Esophagus muscularis mucosa (tissue), 4 donors: ENCODE measurements at regions not wholly inside any gene's neighbourhood (a gene's known extent, or its start where the extent isn't known, plus 50 kb on each side); places are given as distances from the start of the nearest gene placed in this dataset.

Source experiments
- EP300 ChIP-seq: sonication (generic); formaldehyde crosslinking; IDR thresholded peaks from one replicate; pipeline ENCODE4 v1.6.1; 2017; ENCODE audit warnings: antibody characterized with exemption
- POLR2A ChIP-seq: fragments of 450-650 bp; IDR thresholded peaks from one replicate; pipeline ENCODE4 v1.6.1; 2017; ENCODE audit warnings: antibody characterized with exemption, moderate library complexity, mild to moderate bottlenecking, low read depth
- POLR2AphosphoS5 ChIP-seq, 2 donors: sonication (generic); formaldehyde crosslinking; IDR thresholded peaks; one replicate each; pipeline ENCODE4 v1.6.1; 2017; ENCODE audit warnings: antibody characterized with exemption in 2 of 2
- TF ChIP-seq, protein P1 (sequence below), 3 experiments: fragments of 200-600 bp in 2 of 3; fragments of 450-650 bp in 1 of 3; sonication (generic) in 2 of 3; IDR thresholded peaks; one replicate each; pipeline ENCODE4 v1.5.1; 2017 to 2019; ENCODE audit warnings: antibody characterized with exemption in 3 of 3, mild to moderate bottlenecking in 2 of 3, moderate library complexity in 1 of 3

DNA sequence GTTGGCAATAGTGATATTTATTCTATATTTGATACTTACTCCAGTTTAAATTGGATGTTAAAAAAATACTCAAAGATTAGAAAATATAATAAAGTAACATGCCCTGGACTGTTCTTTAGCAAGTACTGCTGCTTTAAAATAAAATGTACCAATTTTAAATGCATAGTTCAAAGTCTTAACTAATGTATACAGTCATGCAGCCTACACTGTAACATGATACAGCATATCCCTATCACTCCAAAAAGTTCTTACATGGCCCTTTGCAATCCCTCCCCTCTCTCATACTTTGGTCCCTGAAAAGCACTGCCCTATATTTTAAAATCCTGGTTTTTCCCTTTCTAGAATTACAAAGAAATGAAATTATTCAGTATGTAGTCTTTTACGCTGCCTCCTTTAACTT is 726.6 kb downstream of the LTN1 start:
- TF ChIP-seq, protein P1, sequence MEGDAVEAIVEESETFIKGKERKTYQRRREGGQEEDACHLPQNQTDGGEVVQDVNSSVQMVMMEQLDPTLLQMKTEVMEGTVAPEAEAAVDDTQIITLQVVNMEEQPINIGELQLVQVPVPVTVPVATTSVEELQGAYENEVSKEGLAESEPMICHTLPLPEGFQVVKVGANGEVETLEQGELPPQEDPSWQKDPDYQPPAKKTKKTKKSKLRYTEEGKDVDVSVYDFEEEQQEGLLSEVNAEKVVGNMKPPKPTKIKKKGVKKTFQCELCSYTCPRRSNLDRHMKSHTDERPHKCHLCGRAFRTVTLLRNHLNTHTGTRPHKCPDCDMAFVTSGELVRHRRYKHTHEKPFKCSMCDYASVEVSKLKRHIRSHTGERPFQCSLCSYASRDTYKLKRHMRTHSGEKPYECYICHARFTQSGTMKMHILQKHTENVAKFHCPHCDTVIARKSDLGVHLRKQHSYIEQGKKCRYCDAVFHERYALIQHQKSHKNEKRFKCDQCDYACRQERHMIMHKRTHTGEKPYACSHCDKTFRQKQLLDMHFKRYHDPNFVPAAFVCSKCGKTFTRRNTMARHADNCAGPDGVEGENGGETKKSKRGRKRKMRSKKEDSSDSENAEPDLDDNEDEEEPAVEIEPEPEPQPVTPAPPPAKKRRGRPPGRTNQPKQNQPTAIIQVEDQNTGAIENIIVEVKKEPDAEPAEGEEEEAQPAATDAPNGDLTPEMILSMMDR (IDR thresholded peaks at IDR 0.05), result no peak
- TF ChIP-seq POLR2AphosphoS5 (IDR thresholded peaks at IDR 0.05) (no peak), POLR2A (no peak), EP300 (no peak)
